H9 (cell line): ENCODE measurements at regions not wholly inside any gene's neighbourhood (a gene's known extent, or its start where the extent isn't known, plus 50 kb on each side); places are given as distances from the start of the nearest gene placed in this dataset.

Experiments
- DNase-seq: peaks from one replicate; pipeline ENCODE4 v3.0.0-alpha.2; 2017
- H2AFZ ChIP-seq: one replicate; pipeline ENCODE4 v1.6.1; 2013; ENCODE audit warnings: mild to moderate bottlenecking, low read length, control low read depth, moderate library complexity
- H2AK5ac ChIP-seq: 2 replicates; pipeline ENCODE4 v1.6.1; 2013; ENCODE audit warnings: low read length, control low read depth, mixed read lengths; ENCODE audit not compliant: insufficient read length
- H2BK120ac ChIP-seq: one replicate; pipeline ENCODE4 v1.6.1; 2013; ENCODE audit warnings: low read depth, mild to moderate bottlenecking, low read length, control low read depth, inconsistent platforms; ENCODE audit not compliant: poor library complexity, severe bottlenecking
- H2BK12ac ChIP-seq: 2 replicates; pipeline ENCODE4 v1.6.1; 2013; ENCODE audit warnings: low read length, control low read depth, mixed read lengths, low read depth; ENCODE audit not compliant: insufficient read length
- H2BK15ac ChIP-seq: 2 replicates; pipeline ENCODE4 v1.6.1; 2013; ENCODE audit warnings: low read depth, low read length, control low read depth
- H2BK20ac ChIP-seq: one replicate; pipeline ENCODE4 v1.6.1; 2013; ENCODE audit warnings: low read depth, mild to moderate bottlenecking, low read length, control low read depth, inconsistent platforms; ENCODE audit not compliant: poor library complexity, severe bottlenecking
- H2BK5ac ChIP-seq: 2 replicates; pipeline ENCODE4 v1.6.1; 2013; ENCODE audit warnings: low read length, control low read depth, mixed read lengths; ENCODE audit not compliant: insufficient read length
- H3K14ac ChIP-seq: 2 replicates; pipeline ENCODE4 v1.6.1; 2013; ENCODE audit warnings: low read length, control low read depth; ENCODE audit not compliant: insufficient read depth
- H3K18ac ChIP-seq: 2 replicates; pipeline ENCODE4 v1.6.1; 2013; ENCODE audit warnings: low read depth, mild to moderate bottlenecking, mixed read lengths, low read length, control low read depth; ENCODE audit not compliant: insufficient read length
- H3K23ac ChIP-seq: 2 replicates; pipeline ENCODE4 v1.6.1; 2013; ENCODE audit warnings: low read length, control low read depth, mixed read lengths, low read depth; ENCODE audit not compliant: insufficient read length
- H3K23me2 ChIP-seq: 2 replicates; pipeline ENCODE4 v1.6.1; 2013; ENCODE audit warnings: low read depth, mild to moderate bottlenecking, mixed read lengths, low read length, control low read depth; ENCODE audit not compliant: insufficient read length, poor library complexity, severe bottlenecking
- H3K27ac ChIP-seq: 2 replicates; pipeline ENCODE4 v1.5.1; 2013; ENCODE audit warnings: low read length, control low read depth, mixed read lengths, low read depth; ENCODE audit not compliant: insufficient read length
- H3K27me3 ChIP-seq: 2 replicates; pipeline ENCODE4 v1.6.1; 2013; ENCODE audit warnings: low read length, control low read depth, inconsistent platforms; ENCODE audit not compliant: insufficient read depth
- H3K4ac ChIP-seq: 2 replicates; pipeline ENCODE4 v1.6.1; 2013; ENCODE audit warnings: low read depth, mild to moderate bottlenecking, control low read depth, inconsistent platforms, low read length, moderate library complexity
- H3K4me1 ChIP-seq: 2 replicates; pipeline ENCODE4 v1.6.1; 2013; ENCODE audit warnings: low read length, control low read depth, inconsistent platforms; ENCODE audit not compliant: insufficient read depth
- H3K4me2 ChIP-seq: 2 replicates; pipeline ENCODE4 v1.6.1; 2013; ENCODE audit warnings: low read length, control low read depth, mixed read lengths; ENCODE audit not compliant: insufficient read length, insufficient read depth
- H3K56ac ChIP-seq: 2 replicates; pipeline ENCODE4 v1.6.1; 2013; ENCODE audit warnings: low read depth, mild to moderate bottlenecking, mixed read lengths, low read length, control low read depth; ENCODE audit not compliant: insufficient read length
- H3K79me1 ChIP-seq: 2 replicates; pipeline ENCODE4 v1.6.1; 2013; ENCODE audit warnings: low read depth, mild to moderate bottlenecking, moderate library complexity, low read length, control low read depth, inconsistent platforms; ENCODE audit not compliant: insufficient read depth, poor library complexity, severe bottlenecking
- H3K79me2 ChIP-seq: 2 replicates; pipeline ENCODE4 v1.6.1; 2013; ENCODE audit warnings: low read length, control low read depth, inconsistent platforms; ENCODE audit not compliant: insufficient read depth
- H3K9ac ChIP-seq: 2 replicates; pipeline ENCODE4 v1.6.1; 2013; ENCODE audit warnings: low read length, control low read depth, mixed read lengths; ENCODE audit not compliant: insufficient read length; ENCODE audit errors: extremely low read depth
- H3K9me3 ChIP-seq: one replicate; pipeline ENCODE4 v1.6.1; 2013; ENCODE audit warnings: low read depth, low read length, inconsistent platforms; ENCODE audit not compliant: control insufficient read depth
- H3T11ph ChIP-seq: one replicate; pipeline ENCODE4 v1.6.1; 2013; ENCODE audit warnings: mild to moderate bottlenecking, low read length, control low read depth, inconsistent platforms
- H4K20me1 ChIP-seq: one replicate; pipeline ENCODE4 v1.6.1; 2013; ENCODE audit not compliant: control insufficient read depth, insufficient read length, insufficient read depth
- H4K5ac ChIP-seq: 2 replicates; pipeline ENCODE4 v1.6.1; 2013; ENCODE audit warnings: low read depth, mild to moderate bottlenecking, mixed read lengths, low read length, control low read depth; ENCODE audit not compliant: insufficient read length
- H4K8ac ChIP-seq: replicated peaks from 2 replicates; pipeline ENCODE4 v1.6.1; 2013; ENCODE audit warnings: low read length, control low read depth, mixed read lengths, low read depth; ENCODE audit not compliant: insufficient read length
- H4K91ac ChIP-seq: 2 replicates; pipeline ENCODE4 v1.6.1; 2013; ENCODE audit warnings: low read depth, mild to moderate bottlenecking, moderate library complexity, mixed read lengths, low read length, control low read depth; ENCODE audit not compliant: insufficient read length
- H3K27ac Mint-ChIP-seq, 3 experiments: 2 replicates in 2 of 3; 3 replicates in 1 of 3; pipeline ENCODE4 v1.8.0; 2020 to 2021; ENCODE audit warnings: mixed read lengths in 3 of 3, mild to moderate bottlenecking in 1 of 3, moderate library complexity in 1 of 3
- H3K27me3 Mint-ChIP-seq: 2 replicates; pipeline ENCODE4 v1.8.0; 2021; ENCODE audit warnings: low read depth, mild to moderate bottlenecking, moderate library complexity, mixed read lengths
- H3K36me3 Mint-ChIP-seq, 3 experiments: 2 replicates in 2 of 3; 3 replicates in 1 of 3; pipeline ENCODE4 v1.8.0; 2020 to 2021; ENCODE audit warnings: low read depth in 3 of 3, mixed read lengths in 3 of 3; ENCODE audit not compliant: insufficient read depth in 1 of 3
- H3K4me1 Mint-ChIP-seq, 2 experiments: 2 replicates each; pipeline ENCODE4 v1.8.0; 2020; ENCODE audit warnings: mixed read lengths in 2 of 2
- H3K4me3 Mint-ChIP-seq, 2 experiments: 2 replicates in 1 of 2; 3 replicates in 1 of 2; pipeline ENCODE4 v1.8.0; 2020 to 2021; ENCODE audit warnings: mild to moderate bottlenecking in 2 of 2, mixed read lengths in 2 of 2, moderate library complexity in 1 of 2
- H3K9me3 Mint-ChIP-seq, 2 experiments: 2 replicates in 1 of 2; 3 replicates in 1 of 2; pipeline ENCODE4 v1.8.0; 2020; ENCODE audit warnings: mild to moderate bottlenecking in 2 of 2, mixed read lengths in 2 of 2, moderate library complexity in 1 of 2
- CTCF ChIP-seq: fragments of 200-600 bp; sonication (generic); conservative IDR thresholded peaks from 3 replicates; pipeline ENCODE4 v1.8.0; 2021; ENCODE audit warnings: antibody characterized with exemption, mild to moderate bottlenecking
- WGBS: extraction: QIAGEN DNeasy Blood & Tissue Kit; methylation state at CpG from one replicate; pipeline ENCODE4 v1.1.7; 2013; ENCODE audit warnings: missing lambda C conversion rate, low lambda C conversion rate, mixed read lengths; ENCODE audit not compliant: insufficient read length; ENCODE audit errors: extremely low coverage; 5-methylcytosine and 5-hydroxymethylcytosine counted together

GRCh38 chr13:78192716-78193115, 274.1 kb upstream of the EDNRB start:
- Histone ChIP-seq H4K8ac (no peak overlapping the region), H3K27me3 (no peaks in the 10 kb centered on the region), H3K27ac (no peak overlapping the region), H3K4ac (no peak overlapping the region), H2BK12ac (no peak overlapping the region), H4K20me1 (no peaks in the 10 kb centered on the region), H2BK120ac (no peak overlapping the region), H3K23me2 (no peaks in the 10 kb centered on the region), H3K79me2 (no peaks in the 10 kb centered on the region), H3K23ac (no peak overlapping the region), H3K9ac (no peak overlapping the region), H3T11ph (no peak overlapping the region), H3K56ac (no peak overlapping the region), H2BK20ac (no peak overlapping the region), H3K14ac (no peak overlapping the region), H3K79me1 (no peaks in the 10 kb centered on the region), H3K9me3 (no peaks in the 10 kb centered on the region), H4K91ac (no peak overlapping the region), H3K4me1 (no peaks in the 10 kb centered on the region), H3K4me2 (no peak overlapping the region), H4K5ac (no peak overlapping the region), H2BK5ac (no peak overlapping the region), H2BK15ac (no peak overlapping the region), H3K18ac (no peak overlapping the region), H2AK5ac (no peak overlapping the region), H2AFZ (no peak overlapping the region)
- H3K36me3 Mint-ChIP-seq = no peaks in the 10 kb centered on the region
- no peak overlapping the region for H3K4me3 Mint-ChIP-seq
- H3K27ac Mint-ChIP-seq = no peak overlapping the region
- H3K9me3 Mint-ChIP-seq = no peaks in the 10 kb centered on the region
- no peak for TF ChIP-seq CTCF
- DNase-seq = no peak
- WGBS = no CpG with 5 or more reads among the region's 1 CpG
- H3K4me1 Mint-ChIP-seq = peaks cover 12 to 20% of the 10 kb centered on the region in 2 experiments
- no peaks in the 10 kb centered on the region for H3K27me3 Mint-ChIP-seq
